MM.1S (cell line): ENCODE measurements at regions not wholly inside any gene's neighbourhood (a gene's known extent, or its start where the extent isn't known, plus 50 kb on each side); places are given as distances from the start of the nearest gene placed in this dataset.

Experiments
- CTCF ChIP-seq: fragments of 300-600 bp; sonication (generic); IDR thresholded peaks from 2 replicates; pipeline ENCODE4 v1.5.1; 2016; ENCODE audit warnings: antibody characterized with exemption, low read length, mixed read lengths
- EZH2 ChIP-seq: fragments of 300-600 bp; sonication (generic); optimal IDR thresholded peaks from 2 replicates; pipeline ENCODE3; 2017; ENCODE audit warnings: low read depth, mild to moderate bottlenecking, antibody characterized with exemption, low read length, mixed read lengths
- EZH2phosphoT487 ChIP-seq: fragments of 300-600 bp; sonication (generic); IDR thresholded peaks from 2 replicates; pipeline ENCODE4 v1.6.1; 2018; ENCODE audit warnings: antibody characterized with exemption, low read length

GRCh38 chr18:25679491-25679890 is 327.5 kb upstream of the ZNF521 start:
- TF ChIP-seq CTCF (no peak), EZH2 (no peak), EZH2phosphoT487 (no peak)
